ENCODE measurements at regions not wholly inside any gene's neighbourhood (a gene's known extent, or its start where the extent isn't known, plus 50 kb on each side); places are given as distances from the start of the nearest gene placed in this dataset.
"Not testable (repeated sequence)": the region's sequence is repeated elsewhere in the genome, so short reads cannot be mapped to it uniquely, and the experiment has no call there.

- in situ Hi-C loops (cut with HindIII; ENCODE audit: low sequenced_read_pairs), result no loop called here
Observed at GRCh38 chr5:68116408-68116807, 99.1 kb upstream of the PIK3R1 start.

GRCh38 chr5:68115584-68115983 is 100.0 kb upstream of the PIK3R1 start:
- in situ Hi-C loops (cut with HindIII; ENCODE audit: low sequenced_read_pairs), result no loop called here

- in situ Hi-C loops (cut with HindIII; ENCODE audit: low sequenced_read_pairs), result no loop called here
Observed at GRCh38 chr5:68114378-68115040, 101.0 kb upstream of the PIK3R1 start.

GRCh38 chr5:68112658-68113057 is 102.9 kb upstream of the PIK3R1 start:
- in situ Hi-C loops (cut with HindIII; ENCODE audit: low sequenced_read_pairs), result no loop called here

- in situ Hi-C loops (cut with HindIII; ENCODE audit: low sequenced_read_pairs), result no loop called here
Observed at GRCh38 chr5:68110894-68111293, 104.7 kb upstream of the PIK3R1 start.

- in situ Hi-C loops (cut with HindIII; ENCODE audit: low sequenced_read_pairs), result no loop called here
Observed at GRCh38 chr5:68110264-68110663, 105.3 kb upstream of the PIK3R1 start.

- in situ Hi-C loops (cut with HindIII; ENCODE audit: low sequenced_read_pairs), result not testable (repeated sequence)
Observed at GRCh38 chr5:68104217-68104616, 111.3 kb upstream of the PIK3R1 start.

GRCh38 chr5:68103297-68103696 is 112.3 kb upstream of the PIK3R1 start:
- in situ Hi-C loops (cut with HindIII; ENCODE audit: low sequenced_read_pairs), result not testable (repeated sequence)

GRCh38 chr5:68099327-68099726 is 116.2 kb upstream of the PIK3R1 start:
- in situ Hi-C loops (cut with HindIII; ENCODE audit: low sequenced_read_pairs), result no loop called here

- in situ Hi-C loops (cut with HindIII; ENCODE audit: low sequenced_read_pairs), result no loop called here
Observed at GRCh38 chr5:68093455-68094159, 121.9 kb upstream of the PIK3R1 start.

- in situ Hi-C loops (cut with HindIII; ENCODE audit: low sequenced_read_pairs), result no loop called here
Observed at GRCh38 chr5:68088302-68088701, 127.3 kb upstream of the PIK3R1 start.

GRCh38 chr5:68087866-68088265 is 127.7 kb upstream of the PIK3R1 start:
- in situ Hi-C loops (cut with HindIII; ENCODE audit: low sequenced_read_pairs), result no loop called here

GRCh38 chr5:68086857-68087256 is 128.7 kb upstream of the PIK3R1 start:
- in situ Hi-C loops (cut with HindIII; ENCODE audit: low sequenced_read_pairs), result no loop called here

GRCh38 chr5:68086439-68086838 is 129.1 kb upstream of the PIK3R1 start:
- in situ Hi-C loops (cut with HindIII; ENCODE audit: low sequenced_read_pairs), result no loop called here

- in situ Hi-C loops (cut with HindIII; ENCODE audit: low sequenced_read_pairs), result no loop called here
Observed at GRCh38 chr5:68084396-68084795, 131.2 kb upstream of the PIK3R1 start.

GRCh38 chr5:68080282-68081050 is 135.1 kb upstream of the PIK3R1 start:
- in situ Hi-C loops (cut with HindIII; ENCODE audit: low sequenced_read_pairs), result no loop called here

- in situ Hi-C loops (cut with HindIII; ENCODE audit: low sequenced_read_pairs), result no loop called here
Observed at GRCh38 chr5:68077349-68077894, 138.1 kb upstream of the PIK3R1 start.

- in situ Hi-C loops (cut with HindIII; ENCODE audit: low sequenced_read_pairs), result no loop called here
Observed at GRCh38 chr5:68074633-68075032, 140.9 kb upstream of the PIK3R1 start.

GRCh38 chr5:68074048-68074632 is 141.4 kb upstream of the PIK3R1 start:
- in situ Hi-C loops (cut with HindIII; ENCODE audit: low sequenced_read_pairs), result no loop called here

- in situ Hi-C loops (cut with HindIII; ENCODE audit: low sequenced_read_pairs), result no loop called here
Observed at GRCh38 chr5:68071736-68072135, 143.8 kb upstream of the PIK3R1 start.

- in situ Hi-C loops (cut with HindIII; ENCODE audit: low sequenced_read_pairs), result no loop called here
Observed at GRCh38 chr5:68071282-68071632, 144.3 kb upstream of the PIK3R1 start.

Measured in DLD1 (cell line).